Hematopoietic multipotent progenitor cell treated with erythropoietin and hydrocortisone succinate and interleukin-3 and kit ligand, for 17 days (in vitro differentiated cells): ENCODE measurements at regions not wholly inside any gene's neighbourhood (a gene's known extent, or its start where the extent isn't known, plus 50 kb on each side); places are given as distances from the start of the nearest gene placed in this dataset.
"Not testable (repeated sequence)": the region's sequence is repeated elsewhere in the genome, so short reads cannot be mapped to it uniquely, and the experiment has no call there.

Source experiments
- DNase-seq: peaks from one replicate; pipeline ENCODE4 v3.0.0-alpha.2; 2015; ENCODE audit warnings: low spot score

DNA sequence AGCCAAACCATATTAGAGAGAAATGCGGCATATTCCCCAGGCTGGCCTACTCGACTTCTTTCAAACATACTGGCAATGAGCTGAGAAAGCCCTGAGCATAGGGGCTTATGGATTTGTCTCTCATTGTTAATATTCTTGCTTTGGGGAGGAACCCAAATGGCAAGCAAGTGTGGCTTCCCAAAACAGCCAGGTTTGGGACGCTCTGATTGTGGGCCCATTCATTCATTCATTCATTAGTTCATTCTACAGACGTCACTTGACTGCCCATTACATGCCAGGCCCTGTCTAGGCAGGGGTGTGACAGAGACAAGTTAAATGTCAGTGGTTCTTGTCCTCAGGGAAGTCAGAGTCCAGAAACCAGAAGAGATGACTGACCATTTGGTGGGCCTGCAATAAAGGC, 77.4 kb upstream of the THBS1 start:
- DNase-seq, result no peak

DNA sequence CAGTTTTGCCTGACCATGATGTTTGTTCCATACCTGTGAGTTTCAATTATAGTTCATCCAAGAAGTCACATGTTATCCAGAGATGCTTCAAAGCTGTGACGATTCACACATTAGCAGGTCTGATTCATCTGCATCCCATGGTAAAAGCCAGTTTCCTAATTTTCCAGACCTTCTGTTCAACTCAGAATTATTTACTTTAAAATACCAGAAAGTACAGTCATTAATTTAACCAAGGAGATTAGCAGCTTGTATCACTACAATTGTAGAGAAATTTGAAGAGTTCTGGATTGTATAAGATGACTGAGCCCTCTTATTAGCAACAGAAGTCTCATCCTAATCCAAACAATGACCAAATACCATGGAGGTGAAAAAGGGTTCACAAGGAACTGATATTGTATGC, 76.1 kb upstream of the THBS1 start:
- no peak for DNase-seq

DNA sequence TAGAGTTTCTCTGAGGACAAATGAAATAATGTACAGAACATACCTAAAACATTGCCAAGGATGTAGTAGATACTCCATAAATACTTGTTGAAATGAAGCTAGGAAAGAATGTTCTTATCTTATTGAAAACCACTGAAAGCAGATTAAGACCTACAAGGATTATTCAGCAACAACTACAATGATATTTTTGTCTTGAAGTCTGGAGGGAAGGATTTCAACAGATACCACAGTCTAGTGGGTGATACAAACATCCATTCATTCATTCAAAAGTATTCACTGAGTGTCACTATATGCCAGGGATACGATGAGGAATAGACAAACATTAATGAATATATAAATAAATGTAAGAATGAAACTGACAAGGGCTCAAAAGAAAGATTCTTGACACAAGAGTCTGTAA, 74.7 kb upstream of the THBS1 start:
- DNase-seq, result no peak

DNA sequence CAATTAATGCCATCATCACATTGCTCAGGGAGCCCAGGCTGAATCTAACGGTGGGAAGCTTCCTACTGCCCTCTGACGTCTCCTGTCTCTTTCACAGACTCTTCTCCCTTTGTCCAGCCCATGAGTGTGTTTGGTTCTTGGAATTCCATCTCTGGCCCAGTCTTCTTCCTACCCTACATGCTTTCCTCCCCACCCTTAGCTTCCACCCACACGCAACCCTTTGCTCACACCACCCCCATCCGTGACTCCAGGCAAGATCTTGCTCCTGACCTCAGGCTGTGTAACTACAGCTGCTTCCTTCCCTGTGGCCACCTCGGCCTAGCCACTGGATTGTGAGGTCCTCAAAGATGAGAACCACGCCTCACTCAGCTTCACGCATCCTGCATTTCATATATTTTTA, 72.3 kb upstream of the THBS1 start:
- no peak for DNase-seq

DNA sequence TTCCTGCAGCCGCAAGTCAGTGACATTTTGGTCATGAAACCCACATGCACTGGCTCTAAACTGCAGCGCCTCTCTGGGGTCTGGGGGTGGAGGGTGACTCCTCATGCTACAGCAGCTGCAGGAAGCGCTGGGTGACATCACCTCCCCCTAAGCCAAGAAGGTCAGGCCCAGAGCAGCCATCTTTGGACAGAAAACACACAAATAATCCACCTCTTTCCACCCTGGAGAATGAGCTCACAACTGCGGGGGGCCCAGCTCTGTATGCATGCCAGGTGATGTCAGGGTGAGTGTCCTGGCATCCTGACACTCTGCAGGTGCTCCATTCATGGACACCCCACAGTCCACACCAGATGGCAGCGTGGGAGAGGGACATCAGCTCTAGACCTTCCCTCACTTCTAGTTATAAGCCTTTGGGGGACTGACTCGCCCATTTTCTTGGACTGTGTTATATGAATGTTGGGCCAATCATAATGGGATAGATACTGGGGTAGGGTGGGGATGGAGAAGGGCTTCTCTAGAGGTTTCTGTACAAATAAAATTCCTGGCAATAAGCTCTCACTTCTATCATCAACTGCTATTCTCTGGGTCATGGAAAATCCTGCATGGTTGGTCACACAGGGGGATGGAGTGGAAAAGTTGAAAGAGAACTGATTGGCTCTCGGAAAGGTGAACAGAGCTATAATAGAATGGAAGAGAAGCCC, 70.7 kb upstream of the THBS1 start:
- DNase-seq, result no peak

DNA sequence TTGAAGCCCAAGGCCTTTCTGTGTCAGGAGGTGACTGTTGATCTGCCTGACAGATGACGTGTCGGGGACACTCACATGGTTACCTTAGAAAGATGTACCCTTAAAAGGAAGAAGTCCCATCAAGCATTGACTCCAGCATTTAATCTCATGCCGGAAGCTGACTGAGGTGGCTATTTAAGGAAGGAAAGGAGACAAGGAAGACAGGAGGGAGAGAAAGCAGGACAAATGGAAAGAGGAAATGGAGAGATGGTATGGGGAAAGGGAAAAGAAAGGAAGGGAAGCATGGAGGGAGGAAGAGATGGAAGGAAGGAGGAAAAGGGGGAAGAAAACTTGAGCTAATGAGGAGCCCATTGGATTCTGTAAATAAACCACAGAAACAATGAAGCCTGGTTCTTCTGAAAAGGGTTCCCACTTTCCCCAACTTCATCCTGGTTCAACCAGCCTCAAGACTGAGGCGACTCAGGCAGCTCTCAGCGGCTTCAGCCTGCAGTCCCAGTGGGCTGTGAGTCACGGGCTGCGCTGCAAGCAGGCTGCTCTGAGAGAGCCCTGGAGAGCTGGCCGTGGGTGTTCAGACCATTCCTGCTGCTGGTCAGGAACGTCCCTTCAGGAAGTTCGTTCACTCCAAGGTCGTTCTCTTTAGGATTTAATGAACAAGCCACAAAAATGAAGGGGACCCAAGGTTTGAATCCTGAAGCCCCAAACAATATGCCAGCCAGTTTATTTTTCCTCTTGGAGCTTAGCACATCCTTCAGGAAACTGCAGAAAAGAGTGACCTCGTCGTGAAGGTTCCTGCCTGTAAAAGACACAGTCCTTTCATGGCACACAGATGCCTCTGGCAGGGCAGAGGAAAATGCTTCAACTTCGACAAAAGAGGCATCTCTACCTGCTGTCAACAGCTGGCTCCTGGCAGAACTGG, 69.6 kb upstream of the THBS1 start:
- DNase-seq, result no peak

DNA sequence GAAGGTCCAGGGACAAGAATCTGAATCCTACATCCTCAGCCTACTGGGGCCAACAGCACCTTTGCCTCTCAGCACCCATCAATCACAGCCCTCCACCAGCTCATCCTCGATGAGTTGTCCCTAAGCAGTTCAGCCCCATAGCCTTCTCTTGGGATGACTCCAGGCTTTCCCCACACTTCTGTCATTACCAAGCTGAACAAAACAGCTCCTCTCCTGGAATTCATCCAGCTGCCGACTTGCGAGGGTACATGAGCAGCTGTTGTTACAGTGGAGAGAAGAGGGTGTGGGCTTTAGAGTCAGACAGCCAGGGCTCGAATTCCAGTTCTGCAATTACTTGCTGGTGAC, 69.0 kb upstream of the THBS1 start:
- DNase-seq, result no peak

DNA sequence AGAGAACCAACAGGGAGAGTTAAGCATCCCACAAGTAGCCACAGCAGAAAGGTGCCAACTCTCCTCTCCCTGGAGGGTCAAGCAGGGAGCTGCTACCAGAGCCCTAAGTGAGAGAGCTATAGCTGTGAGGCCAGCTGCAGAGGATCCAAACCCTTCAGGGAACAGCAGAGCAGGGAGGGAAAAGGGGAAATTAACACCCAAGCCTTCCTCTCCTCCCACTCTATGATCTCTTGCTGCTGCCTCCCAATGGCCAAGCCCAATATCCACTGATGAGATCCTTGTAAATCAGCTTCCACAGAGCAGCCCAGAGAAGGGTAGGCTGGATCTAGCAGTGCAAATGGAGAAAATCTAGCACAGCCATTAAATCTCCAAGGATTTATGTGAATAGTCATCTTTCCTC, 68.2 kb upstream of the THBS1 start:
- no peak for DNase-seq

DNA sequence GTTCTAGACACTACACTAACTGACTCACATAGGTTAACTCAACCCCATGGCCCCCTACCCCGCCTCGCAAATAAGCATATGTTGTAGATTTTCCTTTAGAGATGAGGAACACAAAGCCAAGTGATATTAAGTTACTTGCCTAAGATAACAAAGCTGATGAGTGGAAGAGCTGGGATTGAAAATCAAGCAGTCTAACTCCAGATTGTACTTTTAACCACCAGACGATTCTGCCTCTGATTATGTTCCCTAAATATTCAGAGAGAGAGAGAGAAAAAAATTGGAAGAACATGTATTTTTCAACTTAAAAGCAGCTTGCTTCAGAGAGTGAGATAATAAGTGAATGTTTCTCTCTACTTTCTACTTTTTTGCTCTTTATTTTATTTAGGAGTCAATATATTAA, 66.9 kb upstream of the THBS1 start:
- no peak for DNase-seq

DNA sequence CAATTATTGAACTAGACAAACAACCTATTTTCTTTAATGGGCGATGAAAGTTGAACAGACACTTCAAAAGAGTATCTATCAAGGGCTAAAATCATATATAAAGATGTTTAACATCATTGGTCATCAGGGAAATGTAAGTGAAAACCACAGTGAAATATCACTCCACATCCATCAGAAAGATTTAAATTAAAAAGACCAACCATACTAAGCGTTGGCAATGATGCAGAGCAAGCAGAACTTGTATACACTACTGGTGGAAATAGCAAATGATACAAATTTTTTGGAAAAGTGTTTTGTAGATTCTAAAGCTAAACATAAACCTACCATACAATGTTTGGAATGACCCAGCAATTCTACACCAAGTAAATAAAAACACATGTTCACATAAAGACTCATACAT, 65.9 kb upstream of the THBS1 start:
- DNase-seq, result no peak

DNA sequence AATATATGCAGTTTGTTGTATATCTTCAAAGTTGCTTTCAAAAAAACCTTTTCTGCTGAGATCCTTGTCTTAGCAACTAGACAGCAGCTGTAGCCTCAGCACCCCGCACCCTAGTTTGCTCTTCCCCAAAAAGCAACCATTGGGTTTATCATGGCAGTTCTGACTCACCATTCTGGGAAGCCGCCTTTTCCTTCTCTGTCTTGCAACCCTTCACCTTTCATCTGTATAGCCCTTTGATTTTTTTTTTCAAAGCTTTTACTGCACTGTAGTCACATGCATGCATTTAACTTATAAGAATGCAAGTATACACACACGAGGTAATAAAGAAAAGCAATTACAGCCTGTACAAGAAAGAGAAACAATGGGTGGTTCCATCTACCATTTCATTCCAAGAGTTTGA, 65.1 kb upstream of the THBS1 start:
- DNase-seq, result no peak

DNA sequence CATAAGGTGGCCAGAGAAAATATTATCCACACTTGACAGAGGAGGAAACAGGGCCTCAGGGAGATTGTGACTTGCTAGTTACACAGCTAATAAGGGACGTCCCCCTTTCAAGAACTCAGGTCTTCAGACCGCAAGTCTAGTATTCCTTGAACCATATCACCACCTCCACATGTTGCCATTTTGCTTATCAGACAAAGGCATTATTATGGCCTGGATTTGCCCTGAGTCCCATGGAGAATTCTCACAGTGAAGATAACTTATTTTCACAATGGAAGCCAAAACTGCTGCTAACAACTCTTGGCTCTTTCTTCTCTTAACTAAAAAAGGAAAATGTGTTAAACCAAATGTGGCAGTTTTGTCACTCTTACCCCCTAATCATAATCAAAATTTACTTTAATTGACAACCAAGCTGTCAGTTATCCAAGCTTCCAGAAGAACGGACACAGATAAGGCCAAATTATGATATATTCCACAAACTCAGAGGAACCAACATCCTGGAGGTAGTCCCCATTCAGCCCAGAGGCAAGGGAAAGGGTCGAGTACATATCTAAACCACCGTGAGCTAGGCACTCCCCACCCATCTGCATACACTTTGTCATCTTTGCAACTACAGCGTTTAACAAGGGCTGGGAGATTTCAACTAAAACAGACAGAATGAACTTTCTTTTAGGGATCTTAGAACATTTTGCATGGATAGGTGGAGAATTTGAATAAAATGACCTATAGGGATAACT, 63.6 kb upstream of the THBS1 start:
- DNase-seq, result no peak

DNA sequence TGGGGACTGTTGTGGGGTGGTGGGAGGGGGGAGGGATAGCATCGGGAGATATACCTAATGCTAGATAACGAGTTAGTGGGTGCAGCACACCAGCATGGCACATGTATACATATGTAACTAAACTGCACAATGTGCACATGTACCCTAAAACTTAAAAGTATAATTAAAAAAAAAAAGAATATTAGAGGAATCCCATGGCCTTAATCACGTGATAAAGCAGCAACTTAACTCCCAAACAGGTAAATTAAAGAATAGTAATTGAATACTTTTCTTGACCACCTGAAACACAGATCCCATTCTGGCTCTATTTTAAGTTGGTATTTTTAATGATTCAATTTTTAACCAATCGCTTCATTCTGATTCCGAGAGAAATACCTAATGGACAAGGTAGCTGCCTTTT, 56.9 kb upstream of the THBS1 start:
- DNase-seq, result not testable (repeated sequence)

DNA sequence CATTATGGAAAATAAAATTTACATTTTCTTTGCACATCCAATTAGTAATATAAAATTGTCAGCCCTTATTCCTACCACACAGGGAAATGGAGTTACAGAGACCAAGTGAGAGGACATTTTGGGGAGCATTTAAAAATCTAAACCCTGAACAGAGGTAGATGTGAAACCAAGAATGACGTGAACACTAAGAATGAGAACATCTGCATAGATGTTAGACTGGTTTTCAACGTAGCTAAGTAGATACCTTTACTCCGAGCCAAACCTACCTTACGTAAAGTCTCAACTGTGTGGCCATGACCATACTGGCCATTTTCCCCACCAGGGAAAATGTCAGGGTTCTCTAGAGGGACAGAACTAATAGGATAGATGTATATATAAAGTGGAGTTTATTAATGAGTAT, 51.4 kb upstream of the THBS1 start:
- DNase-seq, result no peak

DNA sequence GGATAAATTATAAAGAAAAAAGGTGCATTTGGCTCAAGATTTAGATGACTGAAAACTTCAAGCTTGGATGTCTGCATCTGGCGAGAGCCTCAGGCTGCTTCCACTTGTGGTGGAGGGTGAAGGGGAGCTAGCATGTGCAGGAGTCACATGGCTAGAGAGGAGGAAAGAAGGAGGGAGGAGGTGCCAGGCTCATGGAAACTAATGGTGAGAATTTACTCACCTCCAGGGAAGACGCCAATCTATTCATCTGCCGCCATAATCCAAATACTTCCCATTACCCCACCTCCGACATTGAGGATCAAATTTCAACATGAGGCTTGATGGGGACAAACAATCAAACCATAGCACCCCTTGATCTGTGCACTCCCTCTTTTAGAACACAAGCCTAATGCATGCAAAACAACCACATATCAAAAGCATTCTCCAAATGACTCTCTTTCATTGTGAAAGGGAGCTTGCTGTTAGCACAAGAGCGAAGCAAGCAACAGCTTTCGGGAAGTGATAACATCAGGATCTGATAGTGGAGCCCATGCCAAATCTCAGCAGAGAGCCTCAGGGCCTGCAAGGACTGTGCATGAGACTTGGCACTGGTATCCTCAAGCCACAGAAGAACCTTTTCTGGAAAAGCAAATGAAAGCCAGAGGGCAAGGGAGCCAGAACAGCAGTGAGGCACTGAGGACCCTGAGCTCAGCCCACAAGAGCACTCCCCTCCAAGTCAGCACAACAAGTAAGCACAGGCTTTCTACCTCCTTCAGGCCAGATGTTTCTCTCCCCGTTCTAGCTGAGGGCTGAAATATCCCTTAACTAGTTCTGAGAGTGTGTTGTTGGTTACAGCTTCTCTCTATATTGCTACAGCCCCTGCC, 50.2 kb upstream of the THBS1 start:
- no peak for DNase-seq
